H1 (cell line): ENCODE measurements at regions not wholly inside any gene's neighbourhood (a gene's known extent, or its start where the extent isn't known, plus 50 kb on each side); places are given as distances from the start of the nearest gene placed in this dataset.

Experiments used
- CTCF ChIA-PET: fragments of 300-600 bp; sonication (Branson Sonifier 250); formaldehyde crosslinking; loops from one replicate; lab custom pipeline; 2021; ENCODE audit not compliant: partially characterized antibody; lab: Charles Lee
- POLR2A ChIA-PET: fragments of 300-600 bp; sonication (Branson Sonifier 250); formaldehyde crosslinking; loops from one replicate; lab custom pipeline; 2021; ENCODE audit warnings: inconsistent platforms; ENCODE audit not compliant: partially characterized antibody; lab: Charles Lee
- DNase-seq, 2 experiments: peaks; one replicate each; pipeline versions ENCODE4 v3.0.0 to v3.0.0-alpha.2; 2010 to 2022; ENCODE audit warnings: low spot score in 2 of 2, low read depth in 1 of 2, mixed read lengths in 1 of 2
- FAIRE-seq: peaks from 2 replicates; lab custom pipeline; 2011; peaks lifted over from hg19 to GRCh38; lab: Jason Lieb, UNC
- H2AFZ ChIP-seq: 2 replicates; pipeline ENCODE4 v1.8.1; 2012; ENCODE audit warnings: low read length, inconsistent platforms
- H2AK5ac ChIP-seq: 2 replicates; pipeline ENCODE4 v1.6.1; 2013; ENCODE audit warnings: low read depth, low read length
- H2BK120ac ChIP-seq: replicated peaks from 2 replicates; pipeline ENCODE3; 2013; ENCODE audit warnings: low read depth, low read length, inconsistent platforms
- H2BK12ac ChIP-seq: 2 replicates; pipeline ENCODE4 v1.6.1; 2013; ENCODE audit warnings: low read depth, low read length
- H2BK15ac ChIP-seq: 2 replicates; pipeline ENCODE4 v1.6.1; 2013; ENCODE audit warnings: low read length
- H2BK20ac ChIP-seq: 2 replicates; pipeline ENCODE4 v1.6.1; 2013; ENCODE audit warnings: low read length
- H2BK5ac ChIP-seq: 2 replicates; pipeline ENCODE4 v1.6.1; 2013; ENCODE audit warnings: low read depth, low read length
- H3K14ac ChIP-seq: 2 replicates; pipeline ENCODE4 v1.6.1; 2013; ENCODE audit warnings: inconsistent platforms; ENCODE audit not compliant: insufficient read length
- H3K18ac ChIP-seq: 2 replicates; pipeline ENCODE4 v1.6.1; 2013; ENCODE audit warnings: low read length; ENCODE audit errors: extremely low read depth
- H3K23ac ChIP-seq: 2 replicates; pipeline ENCODE4 v1.6.1; 2013; ENCODE audit warnings: inconsistent platforms; ENCODE audit not compliant: insufficient read length
- H3K23me2 ChIP-seq: 2 replicates; pipeline ENCODE4 v1.6.1; 2013; ENCODE audit warnings: low read depth, low read length
- H3K27ac ChIP-seq: 2 replicates; pipeline ENCODE4 v1.6.1; 2011; ENCODE audit warnings: low read depth, low read length, inconsistent platforms
- H3K27me3 ChIP-seq, 4 experiments: replicated peaks in 1 of 4; 1 replicate in 1 of 4; 2 replicates in 3 of 4; pipeline versions ENCODE4 v1.6.1 to v1.8.1; 2011 to 2013; ENCODE audit warnings: low read length in 3 of 4, mild to moderate bottlenecking in 3 of 4, inconsistent platforms in 2 of 4, mixed read lengths in 2 of 4, moderate library complexity in 1 of 4; ENCODE audit not compliant: control insufficient read depth in 3 of 4, insufficient read depth in 3 of 4; ENCODE audit errors: extremely low read depth in 1 of 4
- H3K36me3 ChIP-seq, 4 experiments: 2 replicates each; pipeline versions ENCODE4 v1.6.1 to v1.8.1; 2011 to 2013; ENCODE audit warnings: mild to moderate bottlenecking in 4 of 4, low read length in 3 of 4, moderate library complexity in 2 of 4, control low read depth in 1 of 4, inconsistent platforms in 1 of 4; ENCODE audit not compliant: insufficient read depth in 4 of 4, control insufficient read depth in 2 of 4
- H3K4ac ChIP-seq: replicated peaks from 2 replicates; pipeline ENCODE3; 2013; ENCODE audit warnings: low read length, low read depth, mixed read lengths, inconsistent platforms; ENCODE audit not compliant: insufficient read length
- H3K4me1 ChIP-seq, 4 experiments: replicated peaks in 1 of 4; 1 replicate in 1 of 4; 2 replicates in 3 of 4; pipeline versions ENCODE4 v1.6.1 to v1.8.1; 2011 to 2013; ENCODE audit warnings: low read length in 3 of 4, inconsistent platforms in 2 of 4, mixed read lengths in 1 of 4; ENCODE audit not compliant: insufficient read depth in 4 of 4, control insufficient read depth in 3 of 4
- H3K4me2 ChIP-seq, 2 experiments: 2 replicates each; pipeline versions ENCODE4 v1.6.1 to v1.8.1; 2011 to 2013; ENCODE audit warnings: low read depth in 2 of 2, low read length in 2 of 2, control low read depth in 1 of 2, inconsistent platforms in 1 of 2, mild to moderate bottlenecking in 1 of 2; ENCODE audit not compliant: insufficient read depth in 1 of 2
- H3K4me3 ChIP-seq, 4 experiments: fragments of 200-600, 300-600 bp in 1 of 4; sonication (generic), shearing (Covaris generic), sonication (Bioruptor Twin) in 1 of 4; 2 replicates each; pipeline versions ENCODE4 v1.5.1 to v1.8.1; 2011 to 2016; ENCODE audit warnings: low read length in 4 of 4, low read depth in 3 of 4, control low read depth in 2 of 4, inconsistent platforms in 2 of 4, mild to moderate bottlenecking in 2 of 4, mixed read lengths in 1 of 4, moderate library complexity in 1 of 4; ENCODE audit not compliant: insufficient read depth in 2 of 4; ENCODE audit errors: extremely low read depth in 1 of 4
- H3K56ac ChIP-seq: replicated peaks from 2 replicates; pipeline ENCODE3; 2013; ENCODE audit warnings: low read depth, mild to moderate bottlenecking, mixed read lengths, low read length, inconsistent platforms; ENCODE audit not compliant: insufficient read length
- H3K79me1 ChIP-seq: 2 replicates; pipeline ENCODE4 v1.6.1; 2013; ENCODE audit warnings: low read depth, low read length, control low read depth
- H3K79me2 ChIP-seq, 2 experiments: 2 replicates each; pipeline versions ENCODE4 v1.6.1 to v1.8.1; 2012 to 2013; ENCODE audit warnings: low read length in 2 of 2, mild to moderate bottlenecking in 2 of 2, inconsistent platforms in 1 of 2; ENCODE audit not compliant: insufficient read depth in 2 of 2, control insufficient read depth in 1 of 2
- H3K9ac ChIP-seq, 4 experiments: replicated peaks in 1 of 4; 1 replicate in 1 of 4; 2 replicates in 3 of 4; pipeline versions ENCODE4 v1.6.1 to v1.8.1; 2011 to 2013; ENCODE audit warnings: low read depth in 3 of 4, low read length in 3 of 4, control low read depth in 2 of 4, mild to moderate bottlenecking in 2 of 4, moderate library complexity in 2 of 4, inconsistent platforms in 1 of 4; ENCODE audit errors: extremely low read depth in 1 of 4
- H3K9me3 ChIP-seq, 2 experiments: 2 replicates each; pipeline versions ENCODE4 v1.6.1 to v1.8.1; 2012 to 2013; ENCODE audit warnings: mild to moderate bottlenecking in 2 of 2, moderate library complexity in 2 of 2, control low read depth in 1 of 2, inconsistent platforms in 1 of 2, low read depth in 1 of 2, low read length in 1 of 2, mixed read lengths in 1 of 2; ENCODE audit not compliant: insufficient read depth in 2 of 2
- H4K20me1 ChIP-seq, 2 experiments: replicated peaks in 1 of 2; 2 replicates each; pipeline versions ENCODE3 to v1.8.1; 2011 to 2013; ENCODE audit warnings: inconsistent platforms in 2 of 2, low read length in 2 of 2, mild to moderate bottlenecking in 1 of 2; ENCODE audit not compliant: insufficient read depth in 2 of 2, control insufficient read depth in 1 of 2
- H4K5ac ChIP-seq: 2 replicates; pipeline ENCODE4 v1.6.1; 2013; ENCODE audit warnings: low read length, low read depth, mixed read lengths, inconsistent platforms; ENCODE audit not compliant: insufficient read length
- H4K8ac ChIP-seq: 2 replicates; pipeline ENCODE4 v1.8.0; 2013; ENCODE audit warnings: mild to moderate bottlenecking, moderate library complexity, low read length, inconsistent platforms; ENCODE audit not compliant: insufficient read depth; ENCODE audit errors: extremely low read depth
- H4K91ac ChIP-seq: replicated peaks from 2 replicates; pipeline ENCODE3; 2013; ENCODE audit warnings: low read length, mixed read lengths, inconsistent platforms; ENCODE audit not compliant: insufficient read length
- CBX8 ChIP-seq: fragments of 300-800, 300-1000 bp; sonication (generic); IDR thresholded peaks from 2 replicates; pipeline ENCODE4 v1.7.1; 2016; ENCODE audit warnings: low read depth, low read length, borderline replicate concordance
- CREB1 ChIP-seq: IDR thresholded peaks from 2 replicates; pipeline ENCODE4 v1.6.1; 2012; ENCODE audit warnings: inconsistent platforms
- EZH2 ChIP-seq: fragments of 200-600 bp; sonication (generic); IDR thresholded peaks from 2 replicates; pipeline ENCODE4 v1.7.1; 2012; ENCODE audit warnings: low read depth, mild to moderate bottlenecking, moderate library complexity, low read length, inconsistent platforms; ENCODE audit not compliant: severe bottlenecking
- FOSL1 ChIP-seq: IDR thresholded peaks from 2 replicates; pipeline ENCODE4 v1.6.1; 2011; ENCODE audit warnings: mild to moderate bottlenecking, low read depth, low read length, moderate library complexity; ENCODE audit not compliant: insufficient read depth
- HDAC6 ChIP-seq: IDR thresholded peaks from one replicate; pipeline ENCODE4 v1.7.1; 2012; ENCODE audit warnings: low read depth, mild to moderate bottlenecking, inconsistent platforms, low read length, moderate library complexity
- NANOG ChIP-seq: IDR thresholded peaks from 2 replicates; pipeline ENCODE4 v1.6.1; 2011; ENCODE audit warnings: low read length, low read depth, mild to moderate bottlenecking, inconsistent platforms; ENCODE audit not compliant: insufficient read depth, poor library complexity, severe bottlenecking
- PHF8 ChIP-seq: fragments of 200-600 bp; sonication (generic); conservative IDR thresholded peaks from 2 replicates; pipeline ENCODE4 v1.7.1; 2012; ENCODE audit warnings: low read depth, mild to moderate bottlenecking, inconsistent platforms, low read length, moderate library complexity
- TAF7 ChIP-seq: optimal IDR thresholded peaks from 2 replicates; pipeline ENCODE3; 2011; ENCODE audit warnings: low read depth, mild to moderate bottlenecking, inconsistent platforms, low read length, moderate library complexity, borderline replicate concordance
- WGBS, 2 experiments: shearing (Covaris generic) in 1 of 2; methylation state at CpG; one replicate each; pipeline versions ENCODE4 v1.1.6 to v1.1.7; 2013 to 2015; ENCODE audit warnings: low lambda C conversion rate in 2 of 2, mixed read lengths in 2 of 2, inconsistent platforms in 1 of 2, low coverage in 1 of 2, missing lambda C conversion rate in 1 of 2; ENCODE audit not compliant: insufficient replicate concordance in 2 of 2, insufficient coverage in 1 of 2, insufficient read length in 1 of 2; ENCODE audit errors: extremely low coverage in 1 of 2, missing lambda C conversion rate in 1 of 2; 5-methylcytosine and 5-hydroxymethylcytosine counted together
- TF ChIP-seq, protein P1 (sequence below): IDR thresholded peaks from 2 replicates; pipeline ENCODE4 v1.6.1; 2012; ENCODE audit warnings: low read length, inconsistent platforms

DNA sequence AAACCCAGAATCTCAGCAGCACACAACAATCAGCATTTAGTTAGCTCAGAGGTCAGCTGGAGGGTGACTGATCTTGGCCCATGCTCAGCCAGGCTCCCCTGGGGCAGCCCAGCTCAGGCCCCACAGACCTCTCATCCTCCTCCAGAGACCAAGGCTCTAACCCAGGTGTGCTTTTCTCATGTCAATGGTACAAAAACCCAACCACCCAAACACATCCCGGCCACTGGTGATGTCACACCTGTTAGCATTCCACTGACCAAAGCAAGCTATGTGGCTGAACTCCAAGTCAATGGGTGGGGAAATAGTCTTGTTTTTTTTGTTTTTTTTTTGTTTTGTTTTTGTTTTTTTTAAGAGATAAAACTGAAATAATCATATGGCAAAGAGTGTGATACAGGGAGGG is 77.5 kb downstream of the CYTL1 start:
- Histone ChIP-seq H3K9me3 (no peaks in the 10 kb centered on the region; a peak in 1 of 4 replicates), H2BK5ac (no peak overlapping the region), H2BK120ac (no peak overlapping the region), H3K27me3 (no peaks in the 10 kb centered on the region; a peak in 1 of 7 replicates), H3K9ac (no peak overlapping the region), H4K5ac (no peak overlapping the region), H3K4me3 (no peak overlapping the region), H3K27ac (no peak overlapping the region), H3K23ac (no peak overlapping the region)
- WGBS, 2 experiments = 86% methylated on average over 1 of the region's 1 CpG; no CpG with 5 or more reads in 1 of the 2 experiments
- TF ChIP-seq, protein P1, sequence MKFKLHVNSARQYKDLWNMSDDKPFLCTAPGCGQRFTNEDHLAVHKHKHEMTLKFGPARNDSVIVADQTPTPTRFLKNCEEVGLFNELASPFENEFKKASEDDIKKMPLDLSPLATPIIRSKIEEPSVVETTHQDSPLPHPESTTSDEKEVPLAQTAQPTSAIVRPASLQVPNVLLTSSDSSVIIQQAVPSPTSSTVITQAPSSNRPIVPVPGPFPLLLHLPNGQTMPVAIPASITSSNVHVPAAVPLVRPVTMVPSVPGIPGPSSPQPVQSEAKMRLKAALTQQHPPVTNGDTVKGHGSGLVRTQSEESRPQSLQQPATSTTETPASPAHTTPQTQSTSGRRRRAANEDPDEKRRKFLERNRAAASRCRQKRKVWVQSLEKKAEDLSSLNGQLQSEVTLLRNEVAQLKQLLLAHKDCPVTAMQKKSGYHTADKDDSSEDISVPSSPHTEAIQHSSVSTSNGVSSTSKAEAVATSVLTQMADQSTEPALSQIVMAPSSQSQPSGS = no peak
- TF ChIP-seq FOSL1 (no peak), HDAC6 (no peak), EZH2 (no peak), CBX8 (no peak), NANOG (no peak), PHF8 (no peak), CREB1 (no peak), TAF7 (no peak)
- TF ChIP-seq, all 59 proteins: peak for 0
- Histone ChIP-seq H2AFZ (no peak overlapping the region), H3K56ac (no peak overlapping the region), H4K8ac (no peak overlapping the region), H3K14ac (no peak overlapping the region), H2AK5ac (no peak overlapping the region), H2BK15ac (no peak overlapping the region), H3K4ac (no peak overlapping the region), H3K4me1 (no peaks in the 10 kb centered on the region), H3K36me3 (no peaks in the 10 kb centered on the region), H2BK12ac (no peak overlapping the region), H3K18ac (no peak overlapping the region), H4K91ac (no peak overlapping the region), H3K4me2 (no peak overlapping the region), H3K79me2 (no peaks in the 10 kb centered on the region), H4K20me1 (no peaks in the 10 kb centered on the region), H2BK20ac (no peak overlapping the region), H3K23me2 (no peaks in the 10 kb centered on the region), H3K79me1 (no peaks in the 10 kb centered on the region)
- ChIA-PET CTCF (interaction anchor here (0.7 kb wide), 2 partner anchors 29 to 882 kb away, joined by 3 read pairs; no protein-coding TSS in a partner anchor), POLR2A (no interaction called here)
- DNase-seq = no peak
- FAIRE-seq = no peak
